ENCODE measurements at regions not wholly inside any gene's neighbourhood (a gene's known extent, or its start where the extent isn't known, plus 50 kb on each side); places are given as distances from the start of the nearest gene placed in this dataset.

DNA sequence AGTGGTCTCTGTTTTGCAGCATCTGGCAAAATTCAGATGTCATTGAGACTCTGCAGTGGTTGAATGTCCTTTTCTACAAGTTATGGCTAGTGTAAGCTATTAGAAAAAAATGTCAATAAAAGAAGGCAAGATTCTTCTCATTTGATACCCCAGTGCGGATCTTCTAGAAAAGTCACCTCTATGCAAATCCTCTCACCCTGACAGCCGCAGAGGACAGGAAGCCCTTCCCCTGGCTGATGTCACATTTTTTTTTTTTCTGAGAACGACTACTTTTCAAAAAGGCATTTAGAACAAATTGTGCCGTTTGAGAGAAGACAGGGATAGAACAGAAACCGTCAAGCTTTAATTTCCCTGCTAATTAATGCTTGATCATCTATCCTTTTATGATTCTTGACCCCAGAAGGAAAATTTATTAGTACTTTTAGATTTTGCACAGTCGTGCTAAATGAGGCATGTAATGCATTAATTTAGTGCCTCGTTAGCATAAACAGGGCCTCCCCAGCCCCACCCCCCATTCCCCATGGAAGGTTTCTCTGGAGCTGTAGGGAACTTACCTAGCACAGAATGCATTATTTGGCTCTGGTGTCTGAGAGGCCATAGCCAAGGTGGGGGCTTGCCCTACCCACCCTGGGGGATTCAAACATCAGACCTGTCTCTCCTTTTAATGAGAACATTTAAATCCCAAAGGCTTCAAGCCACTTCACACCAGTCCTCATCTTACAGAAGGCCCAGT, 183.8 kb downstream of the OPA1 start:
- H3K27me3 Mint-ChIP-seq (ENCODE audit: unreplicated experiment), result no peaks in the 10 kb centered on the region
- BruUV-seq (replicated peaks), result no TSS peak
- no peaks in the 10 kb centered on the region for H3K9me3 Mint-ChIP-seq (ENCODE audit: low read depth, unreplicated experiment)
- no peak for DNase-seq
- CTCF ChIA-PET, result interaction anchor here (1.2 kb wide), 2 partner anchors 44 to 384 kb away, joined by 3 to 4 read pairs; no protein-coding TSS in a partner anchor
- TF ChIP-seq, protein P1, sequence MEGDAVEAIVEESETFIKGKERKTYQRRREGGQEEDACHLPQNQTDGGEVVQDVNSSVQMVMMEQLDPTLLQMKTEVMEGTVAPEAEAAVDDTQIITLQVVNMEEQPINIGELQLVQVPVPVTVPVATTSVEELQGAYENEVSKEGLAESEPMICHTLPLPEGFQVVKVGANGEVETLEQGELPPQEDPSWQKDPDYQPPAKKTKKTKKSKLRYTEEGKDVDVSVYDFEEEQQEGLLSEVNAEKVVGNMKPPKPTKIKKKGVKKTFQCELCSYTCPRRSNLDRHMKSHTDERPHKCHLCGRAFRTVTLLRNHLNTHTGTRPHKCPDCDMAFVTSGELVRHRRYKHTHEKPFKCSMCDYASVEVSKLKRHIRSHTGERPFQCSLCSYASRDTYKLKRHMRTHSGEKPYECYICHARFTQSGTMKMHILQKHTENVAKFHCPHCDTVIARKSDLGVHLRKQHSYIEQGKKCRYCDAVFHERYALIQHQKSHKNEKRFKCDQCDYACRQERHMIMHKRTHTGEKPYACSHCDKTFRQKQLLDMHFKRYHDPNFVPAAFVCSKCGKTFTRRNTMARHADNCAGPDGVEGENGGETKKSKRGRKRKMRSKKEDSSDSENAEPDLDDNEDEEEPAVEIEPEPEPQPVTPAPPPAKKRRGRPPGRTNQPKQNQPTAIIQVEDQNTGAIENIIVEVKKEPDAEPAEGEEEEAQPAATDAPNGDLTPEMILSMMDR (IDR thresholded peaks at IDR 0.05; ENCODE audit: unreplicated experiment), result no peak
- intact Hi-C loops (cut with micrococcal nuclease; ENCODE audit: unreplicated experiment), result no loop called here
- no peak overlapping the region for H3K4me3 Mint-ChIP-seq (ENCODE audit: low read depth, unreplicated experiment)
- no peaks in the 10 kb centered on the region for H3K36me3 Mint-ChIP-seq (ENCODE audit: insufficient read depth, unreplicated experiment)
- H3K27ac Mint-ChIP-seq (ENCODE audit: unreplicated experiment), result no peak overlapping the region
- peaks cover 28% of the 10 kb centered on the region for H3K4me1 Mint-ChIP-seq (ENCODE audit: low read depth, unreplicated experiment)

GRCh38 chr3:193777524-193777923, 184.5 kb downstream of the OPA1 start:
- Mint-ChIP-seq H3K27ac (ENCODE audit: unreplicated experiment) (no peak overlapping the region), H3K27me3 (ENCODE audit: unreplicated experiment) (no peaks in the 10 kb centered on the region), H3K4me1 (ENCODE audit: low read depth, unreplicated experiment) (peaks cover 35% of the 10 kb centered on the region), H3K4me3 (ENCODE audit: low read depth, unreplicated experiment) (no peak overlapping the region), H3K36me3 (ENCODE audit: insufficient read depth, unreplicated experiment) (peaks cover 7% of the 10 kb centered on the region), H3K9me3 (ENCODE audit: low read depth, unreplicated experiment) (no peaks in the 10 kb centered on the region)
- no peak for DNase-seq
- CTCF ChIA-PET, result interaction anchor here (0.6 to 1.2 kb wide), 4 partner anchors 45 to 538 kb away, joined by 3 to 5 read pairs (median 4); no protein-coding TSS in a partner anchor
- no TSS peak for BruUV-seq (replicated peaks)
- TF ChIP-seq, protein P1 (IDR thresholded peaks at IDR 0.05; ENCODE audit: unreplicated experiment), result no peak
- intact Hi-C loops (cut with micrococcal nuclease; ENCODE audit: unreplicated experiment), result no loop called here

- no peaks in the 10 kb centered on the region for H3K9me3 Mint-ChIP-seq (ENCODE audit: low read depth, unreplicated experiment)
- intact Hi-C loops (cut with micrococcal nuclease; ENCODE audit: unreplicated experiment), result no loop called here
- H3K36me3 Mint-ChIP-seq (ENCODE audit: insufficient read depth, unreplicated experiment), result peaks cover 7% of the 10 kb centered on the region
- peaks cover 47% of the 10 kb centered on the region for H3K4me1 Mint-ChIP-seq (ENCODE audit: low read depth, unreplicated experiment)
- no peak overlapping the region for H3K4me3 Mint-ChIP-seq (ENCODE audit: low read depth, unreplicated experiment)
- no peak for DNase-seq
- no TSS peak for BruUV-seq (replicated peaks)
- no peaks in the 10 kb centered on the region for H3K27me3 Mint-ChIP-seq (ENCODE audit: unreplicated experiment)
- CTCF ChIA-PET, result interaction anchor here (0.9 to 1.4 kb wide), 2 partner anchors 537 kb away, joined by 3 to 6 read pairs; no protein-coding TSS in a partner anchor
- no peak overlapping the region for H3K27ac Mint-ChIP-seq (ENCODE audit: unreplicated experiment)
- TF ChIP-seq, protein P1 (IDR thresholded peaks at IDR 0.05; ENCODE audit: unreplicated experiment), result no peak
These were observed 185.7 kb downstream of the OPA1 start for GRCh38 chr3:193778676-193779075.

DNA sequence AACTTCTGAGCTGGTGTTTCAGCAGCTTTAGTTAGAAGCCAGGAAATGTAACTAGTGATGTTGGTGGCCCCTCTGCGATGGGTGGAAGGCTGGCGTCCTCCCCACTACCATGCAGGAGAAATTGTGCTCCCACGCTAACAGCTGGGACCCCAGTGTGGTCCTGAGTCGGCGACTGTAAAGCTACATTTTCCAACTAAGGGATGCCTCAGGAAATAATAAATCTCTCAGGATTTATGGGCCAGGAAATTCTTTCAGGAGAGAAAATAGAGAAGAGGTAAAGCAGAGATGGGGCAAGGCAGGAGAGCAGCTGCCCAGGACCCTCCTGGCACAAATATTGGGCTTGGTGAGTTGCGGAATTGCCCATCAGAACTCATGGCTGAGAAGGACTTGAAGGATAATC, 186.9 kb downstream of the OPA1 start:
- TF ChIP-seq, protein P1 (IDR thresholded peaks at IDR 0.05; ENCODE audit: unreplicated experiment), result no peak
- CTCF ChIA-PET, result interaction anchor here (1.0 to 4.4 kb wide), 8 partner anchors 91 to 564 kb away, joined by 3 to 33 read pairs (median 10); no protein-coding TSS in a partner anchor
- no peak for DNase-seq
- Mint-ChIP-seq H3K4me1 (ENCODE audit: low read depth, unreplicated experiment) (peaks cover 51% of the 10 kb centered on the region), H3K9me3 (ENCODE audit: low read depth, unreplicated experiment) (no peaks in the 10 kb centered on the region), H3K27me3 (ENCODE audit: unreplicated experiment) (no peaks in the 10 kb centered on the region), H3K27ac (ENCODE audit: unreplicated experiment) (no peak overlapping the region), H3K36me3 (ENCODE audit: insufficient read depth, unreplicated experiment) (peaks cover 7% of the 10 kb centered on the region), H3K4me3 (ENCODE audit: low read depth, unreplicated experiment) (no peak overlapping the region)
- intact Hi-C loops (cut with micrococcal nuclease; ENCODE audit: unreplicated experiment), result loop anchor here (5.0 kb wide), 1 partner anchor 282 kb away; no protein-coding TSS in a partner anchor
- no TSS peak for BruUV-seq (replicated peaks)

All from Calu3 (cell line).